KG1 (cell line): ENCODE measurements at regions not wholly inside any gene's neighbourhood (a gene's known extent, or its start where the extent isn't known, plus 50 kb on each side); places are given as distances from the start of the nearest gene placed in this dataset.
"Not testable (repeated sequence)": the region's sequence is repeated elsewhere in the genome, so short reads cannot be mapped to it uniquely, and the experiment has no call there.

Experiments
- DNase-seq: peaks from one replicate; lab custom pipeline; 2025; lab: John Stamatoyannopoulos, UW

DNA sequence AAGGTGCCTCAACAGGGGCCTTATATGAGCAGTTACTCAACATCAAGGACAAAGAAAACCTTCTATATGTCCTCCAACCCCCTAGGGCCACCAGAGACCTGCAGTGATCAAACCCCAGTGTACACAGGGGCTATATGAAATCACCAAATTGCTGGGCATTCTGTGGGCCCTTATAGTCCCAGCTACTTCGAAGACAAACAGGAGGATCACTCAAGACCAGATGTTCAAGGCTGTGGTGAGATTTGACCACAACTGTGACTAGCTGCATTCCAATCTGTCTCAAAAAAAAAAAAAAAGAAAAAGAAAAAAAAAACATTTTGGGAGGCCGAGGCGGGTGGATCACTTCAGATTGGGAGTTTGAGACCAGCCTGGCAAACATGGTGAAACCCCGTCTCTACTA, 51.0 kb upstream of the PRB2 start:
- DNase-seq, result no peak

- no peak for DNase-seq
Measured at GRCh38 chr12:11457996-11458645, 62.8 kb upstream of the PRB2 start.

DNA sequence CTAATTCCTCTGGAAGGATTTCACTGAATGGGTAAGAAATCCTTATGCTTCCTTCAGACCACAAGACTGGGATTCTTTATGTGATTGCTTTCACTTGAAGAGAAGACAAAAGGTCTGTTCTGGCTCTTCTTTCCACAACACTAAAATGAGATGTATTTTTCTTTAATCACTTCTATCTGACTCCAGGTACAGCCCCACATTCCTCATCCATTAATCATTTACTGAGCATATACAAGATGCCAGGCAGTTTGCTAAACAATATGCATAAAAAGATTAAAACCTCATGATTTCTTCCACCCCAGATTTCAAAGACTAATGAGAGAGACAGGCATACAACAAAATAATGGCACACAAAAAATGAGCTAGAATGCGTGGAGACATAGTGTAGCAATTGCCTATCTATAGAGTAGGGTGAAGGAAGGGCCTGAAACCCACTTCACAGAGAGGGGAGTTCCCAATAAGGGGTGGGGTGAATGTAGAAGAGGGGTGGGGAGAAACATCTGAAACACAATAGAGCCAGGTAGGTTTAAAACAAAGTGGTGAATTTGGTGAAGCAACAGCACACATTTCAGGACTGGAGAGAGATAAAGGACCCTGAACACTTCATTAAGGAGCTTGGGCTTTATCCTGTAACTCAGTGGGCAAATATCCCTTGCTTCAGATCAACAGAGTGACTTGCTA, 65.1 kb upstream of the PRB2 start:
- DNase-seq, result no peak

- DNase-seq, result no peak
Measured at GRCh38 chr12:11461433-11461832, 66.1 kb upstream of the PRB2 start.

GRCh38 chr12:11477110-11477509, 81.7 kb upstream of the PRB2 start:
- no peak for DNase-seq

DNA sequence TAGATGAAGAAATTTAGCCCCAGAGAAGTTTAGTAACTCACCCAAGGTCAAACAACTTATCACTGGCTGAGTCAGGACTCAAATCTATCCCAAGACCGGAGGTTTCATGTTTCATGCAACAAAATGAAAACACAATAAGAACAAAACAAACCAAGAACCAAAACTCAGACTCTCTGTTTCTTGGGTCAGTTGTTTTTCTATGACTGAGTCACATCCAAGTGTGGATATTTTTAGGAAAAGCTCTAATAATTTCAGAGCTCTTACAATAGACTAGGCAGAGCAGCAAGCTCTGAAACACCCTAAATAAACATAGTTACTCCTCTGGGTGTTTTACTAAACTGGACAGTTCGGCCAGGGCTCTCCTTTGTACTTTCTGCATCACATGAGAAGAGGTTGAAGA, 87.6 kb upstream of the PRB2 start:
- no peak for DNase-seq

GRCh38 chr12:11486623-11487444, 91.5 kb upstream of the PRB2 start:
- peak; percentile 31 for DNase-seq

DNA sequence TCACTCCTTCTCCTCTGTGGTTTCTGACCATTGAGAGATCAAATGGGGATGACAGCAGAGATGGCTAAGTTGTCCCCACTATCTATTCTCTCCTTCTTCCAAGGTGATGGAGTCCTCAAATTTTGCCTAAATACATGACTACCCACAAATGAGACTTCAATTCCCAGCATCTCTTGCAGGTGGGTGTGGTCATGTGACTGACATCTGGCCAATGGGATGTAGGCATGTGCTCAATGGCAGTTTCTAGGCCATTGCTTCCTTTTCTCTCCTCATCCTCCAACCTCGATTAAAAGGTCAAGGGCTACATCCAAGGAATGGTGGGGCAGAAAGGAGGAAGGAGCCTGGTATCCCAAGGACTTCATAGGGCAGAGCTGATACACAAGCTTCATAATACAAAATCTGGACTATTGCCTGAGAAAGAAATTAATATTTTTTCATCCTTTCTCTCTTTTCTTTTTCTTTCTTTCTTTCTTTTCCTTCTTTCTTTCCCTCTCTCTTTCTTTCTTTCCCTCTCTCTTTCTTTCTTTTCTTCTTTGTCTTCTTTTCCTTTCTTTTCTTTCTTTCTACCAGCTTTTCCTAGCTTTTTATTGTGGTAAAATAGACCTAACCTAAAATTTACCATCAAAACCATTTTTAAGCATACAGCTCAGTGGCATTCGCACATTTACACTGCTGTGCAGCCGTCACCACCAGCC, 100.9 kb upstream of the PRB2 start:
- no peak for DNase-seq

DNA sequence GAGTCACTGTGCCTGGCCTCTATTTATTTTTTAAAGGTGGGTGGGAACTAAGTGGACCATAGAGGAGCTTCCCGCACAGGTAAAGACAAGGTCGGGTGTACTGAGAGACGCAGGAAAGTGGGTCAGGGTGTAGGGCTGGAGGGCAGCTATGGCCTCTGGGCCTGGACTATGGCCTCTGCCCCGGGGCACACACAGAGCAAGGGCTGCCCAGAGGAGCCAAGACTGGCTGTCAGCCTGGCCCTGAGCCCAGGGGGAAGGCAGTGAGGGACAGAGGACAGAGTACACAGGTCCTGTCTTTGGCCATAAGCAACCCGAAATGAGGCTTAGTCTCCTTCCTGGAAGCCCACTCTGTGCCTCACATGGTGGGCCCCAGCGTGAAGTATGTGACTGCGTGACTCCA, 102.1 kb upstream of the PRB2 start:
- DNase-seq, result no peak

DNA sequence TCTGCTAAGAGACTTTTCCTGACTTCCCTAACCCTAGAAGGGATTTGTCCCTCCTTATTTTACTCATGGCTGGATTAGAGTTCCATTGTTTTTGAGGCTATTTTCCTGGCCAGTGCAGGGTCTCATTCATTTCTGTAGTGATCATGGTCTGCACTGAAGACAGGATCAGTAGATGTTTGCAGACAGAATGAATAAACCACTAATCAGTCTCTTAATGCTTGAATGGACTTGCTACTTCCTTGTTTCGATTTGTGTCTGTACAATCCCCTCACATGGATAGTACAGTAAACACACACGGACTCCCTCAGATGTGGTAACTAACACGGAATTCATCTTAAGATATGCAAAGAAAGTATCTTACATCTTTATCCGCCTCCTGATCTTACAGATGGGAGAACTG, 102.6 kb upstream of the PRB2 start:
- DNase-seq, result no peak

- DNase-seq, result not testable (repeated sequence)
Measured at GRCh38 chr12:11498574-11498973, 103.2 kb upstream of the PRB2 start.

DNA sequence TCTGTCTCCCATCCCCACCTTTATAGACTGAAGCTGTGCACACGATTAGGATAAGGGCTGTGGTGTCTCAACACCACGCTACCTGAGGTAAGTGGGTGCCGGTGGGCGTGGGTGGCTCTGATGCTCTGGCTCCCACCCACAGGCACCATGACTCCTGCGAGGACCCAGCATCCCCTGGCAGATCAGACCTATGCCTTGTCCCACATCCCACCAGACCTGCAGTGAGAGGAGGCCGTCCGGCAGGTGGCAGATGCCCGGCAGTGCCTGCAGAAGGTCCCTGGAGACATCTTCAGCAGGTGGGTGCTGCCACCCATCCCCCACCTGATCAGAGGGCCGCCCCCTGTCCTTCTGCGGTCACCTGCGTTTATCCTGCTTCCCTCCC, 104.4 kb upstream of the PRB2 start:
- DNase-seq, result no peak

DNA sequence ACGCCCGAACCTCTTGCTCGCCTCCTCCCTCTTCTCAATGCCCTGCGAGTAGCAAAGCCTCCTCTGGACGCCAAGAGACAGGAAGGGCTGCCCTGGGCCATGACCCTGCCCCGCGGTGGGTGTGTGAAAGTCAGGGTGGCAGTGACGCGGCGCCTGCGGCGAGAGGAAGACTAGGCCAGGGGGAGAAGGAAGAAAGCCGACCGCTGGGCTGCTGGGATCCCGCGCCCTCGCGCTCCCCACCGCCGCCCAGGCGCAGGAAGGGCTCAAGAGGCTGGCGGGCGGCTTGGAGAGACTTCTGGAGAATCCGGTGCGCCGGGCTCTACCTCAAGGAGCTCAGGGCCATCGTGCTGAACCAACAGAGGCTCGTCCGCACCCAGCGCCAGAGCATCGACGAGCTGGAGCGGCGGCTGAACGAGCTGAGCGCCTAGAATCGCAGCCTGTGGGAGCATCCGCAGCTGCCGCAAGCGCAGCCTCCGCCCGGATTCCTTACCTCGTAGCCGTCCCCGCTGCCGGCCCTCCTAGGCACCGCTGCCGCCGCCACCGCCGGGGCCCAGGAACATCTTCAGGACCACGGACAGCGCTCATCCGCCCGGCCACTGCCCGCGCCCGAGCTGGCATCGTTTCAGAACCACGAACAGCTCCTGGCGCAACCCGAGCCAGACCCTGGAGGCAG, 105.0 kb upstream of the PRB2 start:
- peak; percentile 38 for DNase-seq

- no peak for DNase-seq
Measured at GRCh38 chr12:11500861-11501230, 105.5 kb upstream of the PRB2 start.

DNA sequence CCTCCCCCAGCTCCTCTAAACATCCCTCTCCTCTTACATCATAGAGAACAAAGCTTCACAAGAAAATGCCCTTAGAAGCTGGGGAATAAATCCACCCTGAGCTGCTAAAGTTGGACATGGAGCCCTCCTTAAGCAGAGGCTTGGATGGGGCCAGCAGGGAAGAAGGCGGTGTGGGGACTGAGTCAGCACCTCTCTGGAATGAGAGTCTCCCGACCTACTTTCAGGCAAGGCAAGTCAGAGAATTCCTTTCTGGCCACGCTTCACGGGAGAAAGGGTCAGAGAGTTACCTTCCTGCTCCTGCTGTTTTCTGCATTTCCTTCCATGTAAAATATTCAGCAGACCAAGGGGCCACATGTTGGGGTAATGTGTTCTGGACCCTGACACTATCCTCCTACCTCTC, 113.3 kb upstream of the PRB2 start:
- no peak for DNase-seq

GRCh38 chr12:11509326-11509725, 114.0 kb upstream of the PRB2 start:
- DNase-seq, result no peak

GRCh38 chr12:11510671-11511070, 115.3 kb upstream of the PRB2 start:
- DNase-seq, result no peak

GRCh38 chr12:11513288-11513687, 117.9 kb upstream of the PRB2 start:
- no peak for DNase-seq

DNA sequence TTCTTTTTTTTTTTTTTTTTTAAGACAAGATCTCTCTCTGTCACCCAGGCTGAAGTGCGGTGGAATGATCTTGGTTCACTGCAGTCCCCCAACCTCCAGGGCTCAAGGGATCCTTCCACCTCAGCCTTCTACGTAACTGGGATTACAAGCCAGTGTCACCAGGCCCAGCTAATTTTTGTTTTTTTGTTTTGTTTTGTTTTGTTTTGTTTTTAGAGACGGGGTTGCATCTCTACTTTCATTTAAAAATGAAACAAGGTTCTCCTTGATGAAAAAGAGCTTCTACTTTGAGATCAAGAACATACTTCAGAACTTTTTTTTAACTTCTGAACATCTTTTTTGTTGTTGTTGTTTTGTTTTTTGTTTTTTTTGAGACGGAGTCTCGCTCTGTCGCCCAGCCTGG, 121.7 kb upstream of the PRB2 start:
- no peak for DNase-seq

- no peak for DNase-seq
Measured at GRCh38 chr12:11524446-11524845, 125.0 kb upstream of the ETV6 start.

- DNase-seq, result no peak
Measured at GRCh38 chr12:11534064-11534463, 115.4 kb upstream of the ETV6 start.

DNA sequence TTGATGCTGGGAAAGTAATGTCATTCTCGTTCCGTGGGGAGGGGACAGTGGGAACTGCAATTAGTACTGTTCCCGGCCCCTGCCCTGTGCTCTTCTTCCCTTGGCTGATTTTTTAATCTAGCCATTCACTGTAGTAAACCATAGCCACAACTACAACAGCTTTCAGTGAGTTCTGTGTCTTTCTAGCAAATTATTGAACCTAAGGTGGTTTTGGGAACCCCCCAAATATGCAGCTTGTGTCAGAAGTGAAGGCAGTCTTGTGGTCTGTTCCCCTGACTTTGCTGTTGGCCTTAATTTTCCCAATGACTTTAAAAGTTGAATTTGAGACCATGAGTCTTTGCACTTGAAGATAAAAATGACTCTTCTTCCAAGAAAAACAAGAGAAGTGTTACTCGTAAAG, 114.3 kb upstream of the ETV6 start:
- no peak for DNase-seq
